ENCODE measurements at regions not wholly inside any gene's neighbourhood (a gene's known extent, or its start where the extent isn't known, plus 50 kb on each side); places are given as distances from the start of the nearest gene placed in this dataset.

DNA sequence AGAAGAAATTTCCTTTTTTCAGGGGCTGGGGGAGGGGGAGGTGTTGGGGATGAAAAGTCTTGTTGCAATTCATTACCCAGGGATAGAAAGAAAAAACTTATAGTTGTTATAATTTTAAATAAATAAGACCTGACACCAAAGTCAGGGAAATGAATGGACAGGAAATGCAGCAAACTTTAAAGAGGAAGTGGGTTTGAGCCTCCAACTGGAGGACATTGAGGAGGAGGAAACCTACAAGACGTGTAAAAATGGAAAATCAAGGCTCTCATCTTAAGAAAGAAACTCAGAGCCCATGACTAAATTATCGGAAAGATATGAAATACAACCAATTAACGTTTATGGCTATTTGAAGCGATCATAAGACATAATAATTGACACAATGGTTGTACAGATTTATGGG is 54.4 kb downstream of the NIBAN1 start:
- no peak for DNase-seq (ENCODE audit: low read depth)

- DNase-seq (ENCODE audit: low read depth), result no peak
Observed at GRCh38 chr1:184915463-184916090, 58.7 kb downstream of the NIBAN1 start.

DNA sequence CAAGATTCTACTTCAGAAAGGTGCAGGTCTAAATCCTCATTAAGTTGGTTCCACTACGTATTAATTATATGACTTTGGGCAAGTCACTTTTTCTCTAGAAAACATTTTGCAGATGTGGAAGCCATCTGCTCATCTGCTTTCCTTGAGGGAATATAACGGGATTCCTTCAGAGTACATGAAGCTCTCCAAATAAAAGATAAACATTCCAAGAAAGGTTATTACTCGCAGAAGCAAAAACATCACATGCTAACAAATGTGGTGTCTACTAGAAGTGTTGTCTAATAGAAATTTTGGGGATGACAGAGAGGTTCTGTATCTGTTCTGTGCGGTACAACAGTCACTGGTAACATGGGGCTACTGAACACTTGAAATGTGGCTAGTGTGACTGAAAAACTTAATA is 60.2 kb downstream of the NIBAN1 start:
- DNase-seq (ENCODE audit: low read depth), result no peak

GRCh38 chr1:184912392-184912791 is 61.9 kb downstream of the NIBAN1 start:
- DNase-seq (ENCODE audit: low read depth), result no peak

DNA sequence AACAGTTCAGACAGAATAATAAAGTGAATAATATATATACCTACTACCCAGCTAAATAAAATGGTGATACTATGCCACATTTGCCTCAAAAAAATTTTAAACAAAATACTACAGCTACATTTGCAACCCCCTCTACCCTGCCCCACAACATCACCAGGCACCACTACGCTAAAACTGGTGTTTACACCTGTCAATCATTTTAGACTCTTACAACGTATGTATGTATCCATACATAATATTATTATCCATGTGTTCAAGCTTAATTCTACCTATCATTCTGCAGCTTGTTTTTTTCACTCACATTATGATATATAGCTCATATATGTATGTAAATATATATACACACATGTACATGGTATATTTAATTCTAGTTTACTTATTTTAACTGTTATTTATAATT is 62.5 kb downstream of the NIBAN1 start:
- no peak for DNase-seq (ENCODE audit: low read depth)

- no peak for DNase-seq (ENCODE audit: low read depth)
Observed at GRCh38 chr1:184911103-184911745, 63.1 kb downstream of the NIBAN1 start.

- DNase-seq (ENCODE audit: low read depth), result no peak
Observed at GRCh38 chr1:184910691-184911091, 63.6 kb downstream of the NIBAN1 start.

DNA sequence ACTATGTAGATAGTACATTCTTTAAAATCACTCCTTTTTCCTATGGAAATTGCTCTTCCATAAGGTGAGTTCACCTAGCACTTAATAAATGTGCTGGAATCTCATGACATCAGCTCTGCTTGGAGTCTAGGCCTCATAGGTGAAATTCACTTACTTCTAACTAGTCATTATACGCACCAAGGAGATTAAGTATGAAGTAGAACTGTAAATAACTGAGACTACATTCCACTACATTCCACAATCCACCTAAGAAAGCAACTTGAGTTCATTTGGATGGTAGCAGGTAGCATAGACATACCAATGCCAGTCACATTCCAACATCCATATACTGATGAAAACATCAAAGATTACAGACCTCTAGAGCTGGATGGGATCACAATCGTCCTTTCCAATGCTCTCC is 64.3 kb downstream of the NIBAN1 start:
- DNase-seq (ENCODE audit: low read depth), result no peak

DNA sequence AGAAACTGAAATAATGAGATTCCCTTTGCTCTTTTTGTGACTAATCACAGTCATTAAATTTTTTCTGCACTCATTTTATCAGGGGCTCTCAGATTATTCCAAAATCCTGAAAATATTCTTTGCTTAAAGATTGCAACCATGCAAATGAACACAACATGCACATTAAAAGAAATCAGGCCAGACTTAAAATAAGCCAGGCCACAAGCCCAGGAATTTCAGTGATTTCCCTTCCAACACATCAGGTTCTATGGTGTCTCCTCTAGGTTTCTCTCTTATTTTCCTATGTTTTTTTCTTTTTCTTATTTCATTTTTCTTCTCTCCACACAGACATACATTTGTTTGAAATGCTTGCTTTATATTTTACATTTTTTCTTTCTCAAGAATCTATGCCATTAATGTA is 65.3 kb downstream of the NIBAN1 start:
- DNase-seq (ENCODE audit: low read depth), result no peak

DNA sequence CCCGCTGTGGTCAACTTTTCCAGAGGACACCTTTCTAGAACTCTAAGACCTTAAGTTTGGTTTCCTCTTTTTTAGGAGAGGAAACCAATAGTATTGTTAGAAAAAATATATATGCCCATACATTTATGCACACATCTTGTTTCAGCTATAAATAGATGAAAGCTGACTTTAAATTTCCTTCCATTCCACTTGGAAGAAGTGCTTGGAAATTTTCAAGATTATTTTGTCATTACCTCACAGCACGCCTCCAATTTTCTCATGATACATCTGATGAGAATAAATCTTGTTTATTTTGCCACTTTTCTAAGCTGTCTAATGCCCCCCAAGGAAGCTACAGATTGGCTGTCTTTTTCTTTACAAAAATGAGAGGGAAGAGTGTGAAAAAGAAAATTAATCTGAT is 65.8 kb downstream of the NIBAN1 start:
- DNase-seq (ENCODE audit: low read depth), result no peak

DNA sequence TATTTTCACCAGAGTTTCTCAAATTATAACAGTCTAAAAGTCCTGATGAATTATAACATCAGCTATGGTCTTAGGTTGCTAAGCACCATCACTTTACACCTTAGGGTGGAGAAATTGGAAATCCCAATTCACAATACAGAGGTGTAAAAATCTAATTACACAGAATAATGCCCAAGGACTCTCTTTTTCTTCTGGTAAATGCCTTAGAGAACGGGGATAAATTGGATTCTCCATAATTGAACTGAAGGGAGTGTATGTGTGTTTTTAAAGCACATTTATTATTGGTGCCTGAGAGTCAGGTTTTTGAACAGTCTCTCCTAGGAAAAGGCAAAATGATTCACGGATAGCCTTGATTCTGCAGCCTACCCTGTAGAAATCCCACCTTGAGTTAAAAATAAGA is 66.8 kb downstream of the NIBAN1 start:
- DNase-seq (ENCODE audit: low read depth), result no peak

DNA sequence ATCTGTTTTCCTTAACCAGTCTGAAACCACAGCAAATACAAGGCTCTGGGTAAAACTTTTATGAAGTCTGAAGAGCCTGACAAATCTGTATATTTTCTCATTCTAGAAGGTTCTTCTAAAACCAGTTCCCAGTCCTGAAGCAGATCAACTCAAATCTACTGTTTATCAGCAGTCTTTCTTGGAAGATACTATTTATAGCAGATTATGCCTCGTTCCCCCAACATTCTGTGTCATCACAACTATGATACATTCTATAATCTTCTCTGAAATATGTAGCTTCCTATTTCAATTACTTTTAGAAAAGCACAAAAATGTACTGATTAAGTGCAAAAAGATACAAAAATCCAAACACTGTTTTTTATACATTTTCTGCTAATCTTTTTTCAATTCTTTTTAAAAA is 67.5 kb downstream of the NIBAN1 start:
- DNase-seq (ENCODE audit: low read depth), result no peak

DNA sequence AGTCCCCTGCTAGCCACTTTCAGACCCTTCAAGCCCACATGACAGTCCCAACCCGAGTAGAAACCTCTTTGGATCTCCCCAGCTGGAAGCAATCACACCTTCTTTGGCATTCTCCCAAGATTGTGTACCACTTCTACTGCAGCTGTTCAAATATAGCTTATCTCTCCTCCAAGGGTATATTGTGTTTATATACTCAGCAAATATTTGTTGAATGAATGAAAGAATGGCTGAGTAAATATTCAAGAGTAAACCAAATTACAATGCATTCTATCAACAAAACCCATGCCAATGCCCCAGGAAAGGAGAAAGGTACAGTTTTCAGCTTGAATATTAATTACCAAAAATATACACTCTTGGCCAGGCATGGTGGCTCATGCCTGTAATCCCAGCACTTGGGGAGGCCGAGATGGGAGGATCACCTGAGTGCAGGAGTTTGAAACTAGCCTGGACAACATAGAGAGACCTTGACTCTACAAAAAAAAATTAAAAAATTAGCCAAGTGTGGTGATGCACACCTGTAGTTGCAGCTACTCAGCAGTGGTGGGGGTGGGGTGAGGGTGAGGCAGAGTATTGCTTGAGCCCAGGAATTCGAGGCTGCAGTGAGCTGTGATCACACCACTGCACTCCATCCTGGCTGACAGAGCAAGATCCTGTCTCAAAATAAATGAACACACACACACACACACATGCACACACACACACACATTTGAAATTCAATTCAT is 68.5 kb downstream of the NIBAN1 start:
- DNase-seq (ENCODE audit: low read depth), result no peak

DNA sequence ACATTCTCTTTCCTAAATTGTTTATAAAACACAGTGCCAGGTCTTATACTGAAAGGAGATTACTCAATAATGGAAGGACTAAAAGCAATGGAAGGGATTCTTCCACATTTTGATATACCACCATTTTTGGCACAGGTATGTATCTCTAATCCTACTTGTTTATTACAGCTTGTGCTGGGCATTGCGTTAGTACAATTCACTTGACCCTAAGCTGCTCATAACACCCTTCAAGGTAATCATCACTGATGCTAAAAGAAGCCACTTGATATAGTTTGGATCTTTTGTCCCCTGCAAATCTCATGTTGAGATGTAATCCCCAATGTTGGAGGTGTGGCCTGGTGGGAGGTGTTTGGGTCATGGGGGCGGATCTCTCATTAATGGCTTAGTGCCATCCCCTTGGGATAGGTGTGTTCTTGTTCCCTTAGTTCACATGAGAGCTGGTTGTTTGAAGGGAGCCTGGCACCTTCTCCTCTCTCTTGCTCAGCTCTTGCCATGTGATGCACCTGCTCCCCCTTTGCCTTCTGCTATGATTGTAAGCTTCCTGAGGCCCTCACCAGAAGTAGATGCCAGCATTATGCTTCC is 71.1 kb downstream of the NIBAN1 start:
- DNase-seq (ENCODE audit: low read depth), result no peak

- no peak for DNase-seq (ENCODE audit: low read depth)
Observed at GRCh38 chr1:184900507-184900906, 73.8 kb downstream of the NIBAN1 start.

GRCh38 chr1:184896000-184896399 is 78.3 kb downstream of the NIBAN1 start:
- no peak for DNase-seq (ENCODE audit: low read depth)

- no peak for DNase-seq (ENCODE audit: low read depth)
Observed at GRCh38 chr1:184895086-184895485, 79.2 kb downstream of the NIBAN1 start.

DNA sequence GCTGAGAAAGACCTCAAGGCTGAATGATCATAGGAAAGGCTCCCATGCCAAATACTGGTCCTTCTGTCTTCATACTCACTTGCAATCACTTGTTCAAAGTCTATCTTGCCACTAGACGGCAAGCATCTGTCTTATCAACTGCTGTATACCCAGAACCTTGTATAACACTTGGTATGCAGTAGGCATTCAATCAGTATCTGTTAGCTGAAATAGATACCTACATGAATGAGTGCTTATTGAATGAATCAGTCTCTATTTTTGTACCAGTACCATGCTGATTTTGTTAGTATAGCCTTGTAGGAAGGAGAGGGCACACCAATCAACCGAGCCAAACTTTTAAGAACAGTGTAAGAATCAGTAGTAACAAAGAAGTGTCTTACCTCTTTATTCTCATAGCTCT is 80.6 kb downstream of the NIBAN1 start:
- DNase-seq (ENCODE audit: low read depth), result no peak

- no peak for DNase-seq (ENCODE audit: low read depth)
Observed at GRCh38 chr1:184892116-184892515, 82.2 kb downstream of the NIBAN1 start.

- no peak for DNase-seq (ENCODE audit: low read depth)
Observed at GRCh38 chr1:184891440-184891839, 82.9 kb downstream of the NIBAN1 start.

DNA sequence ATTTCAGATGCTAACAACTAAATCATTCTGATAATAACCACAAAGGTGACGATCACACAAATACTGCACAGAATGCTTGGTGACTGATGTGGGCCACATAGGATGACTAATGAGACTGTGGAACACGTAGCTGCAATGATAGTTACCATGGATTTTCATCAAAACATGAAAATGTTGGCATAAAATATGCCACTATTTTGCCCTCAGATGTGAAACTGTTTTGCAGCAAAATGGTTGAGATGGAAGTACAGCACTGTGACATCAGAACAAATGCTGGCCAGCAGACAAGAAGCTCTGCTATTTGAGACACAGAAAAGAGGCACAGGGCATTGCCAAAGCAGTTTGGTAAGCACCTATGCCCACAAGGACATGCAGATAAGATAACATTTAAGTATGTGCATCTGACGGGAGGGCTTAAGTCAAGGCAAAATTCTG is 83.8 kb downstream of the NIBAN1 start:
- DNase-seq (ENCODE audit: low read depth), result peak; percentile 27

DNA sequence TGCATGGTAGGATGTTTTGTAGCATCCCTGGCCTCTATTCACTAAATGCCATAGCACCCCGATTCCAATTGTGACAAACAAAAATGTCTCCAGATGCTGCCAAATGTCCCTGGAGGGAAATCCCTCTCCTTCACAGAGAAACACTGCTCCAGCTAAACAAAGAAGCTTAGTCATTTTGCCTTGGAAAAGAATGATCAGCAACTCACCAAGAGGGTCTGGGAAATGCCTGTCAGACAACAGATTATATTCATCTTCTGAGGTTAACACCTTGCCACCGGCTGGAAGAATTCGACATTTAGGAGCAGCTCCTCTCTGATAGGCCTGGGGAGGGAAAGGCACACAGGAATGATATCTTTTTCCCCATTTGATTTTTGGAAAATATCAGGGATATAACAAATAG is 84.4 kb downstream of the NIBAN1 start:
- DNase-seq (ENCODE audit: low read depth), result no peak

DNA sequence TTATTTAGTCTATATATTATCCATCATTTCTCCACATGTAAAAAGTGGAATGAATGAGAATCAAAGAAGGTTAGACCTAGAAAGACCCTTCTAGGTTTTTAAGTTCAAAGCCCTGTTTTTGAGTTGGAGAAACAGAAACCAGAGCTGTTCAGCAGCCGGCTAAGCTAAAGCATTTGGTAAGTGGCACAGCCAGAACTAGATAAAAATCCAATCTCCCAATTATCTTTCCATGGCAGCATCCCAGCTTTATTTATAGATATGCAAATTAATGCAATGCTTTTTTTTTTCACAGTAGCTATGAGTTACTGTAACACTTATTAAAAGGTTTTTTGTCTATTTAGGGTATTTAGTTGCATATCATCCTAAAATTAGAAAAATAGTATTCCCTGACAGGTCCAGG is 85.1 kb downstream of the NIBAN1 start:
- DNase-seq (ENCODE audit: low read depth), result no peak

Measured in stimulated activated CD8-positive, alpha-beta memory T cell treated with anti-CD3 and anti-CD28 coated beads, Interleukin-12 subunit alpha, Interleukin-12 subunit beta, amount 100 ng/mL, for 1 hour (primary cell).